ENCODE measurements at regions not wholly inside any gene's neighbourhood (a gene's known extent, or its start where the extent isn't known, plus 50 kb on each side); places are given as distances from the start of the nearest gene placed in this dataset.

GRCh38 chr12:25796523-25797000 is 161.9 kb upstream of the RASSF8 start:
- Histone ChIP-seq H3K27me3 (no peaks in the 10 kb centered on the region), H3K4me3 (no peak overlapping the region), H3K36me3 (no peaks in the 10 kb centered on the region), H3K9me3 (no peaks in the 10 kb centered on the region), H3K27ac (no peak overlapping the region), H3K4me1 (ENCODE audit: insufficient read depth) (no peaks in the 10 kb centered on the region)
- intact Hi-C loops (cut with DNase I): no loop called here
- WGBS, 3 donors: 63 to 77% (median 72%) methylated on average over 2 of the region's 2 CpGs
- TF ChIP-seq EP300 (IDR thresholded peaks at IDR 0.05) (no peak), POLR2A (IDR thresholded peaks at IDR 0.05) (no peak)
- TF ChIP-seq, protein P1, sequence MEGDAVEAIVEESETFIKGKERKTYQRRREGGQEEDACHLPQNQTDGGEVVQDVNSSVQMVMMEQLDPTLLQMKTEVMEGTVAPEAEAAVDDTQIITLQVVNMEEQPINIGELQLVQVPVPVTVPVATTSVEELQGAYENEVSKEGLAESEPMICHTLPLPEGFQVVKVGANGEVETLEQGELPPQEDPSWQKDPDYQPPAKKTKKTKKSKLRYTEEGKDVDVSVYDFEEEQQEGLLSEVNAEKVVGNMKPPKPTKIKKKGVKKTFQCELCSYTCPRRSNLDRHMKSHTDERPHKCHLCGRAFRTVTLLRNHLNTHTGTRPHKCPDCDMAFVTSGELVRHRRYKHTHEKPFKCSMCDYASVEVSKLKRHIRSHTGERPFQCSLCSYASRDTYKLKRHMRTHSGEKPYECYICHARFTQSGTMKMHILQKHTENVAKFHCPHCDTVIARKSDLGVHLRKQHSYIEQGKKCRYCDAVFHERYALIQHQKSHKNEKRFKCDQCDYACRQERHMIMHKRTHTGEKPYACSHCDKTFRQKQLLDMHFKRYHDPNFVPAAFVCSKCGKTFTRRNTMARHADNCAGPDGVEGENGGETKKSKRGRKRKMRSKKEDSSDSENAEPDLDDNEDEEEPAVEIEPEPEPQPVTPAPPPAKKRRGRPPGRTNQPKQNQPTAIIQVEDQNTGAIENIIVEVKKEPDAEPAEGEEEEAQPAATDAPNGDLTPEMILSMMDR (IDR thresholded peaks at IDR 0.05): no peak
- no peak for DNase-seq

- intact Hi-C loops (cut with DNase I): no loop called here
- TF ChIP-seq EP300 (IDR thresholded peaks at IDR 0.05) (no peak), POLR2A (IDR thresholded peaks at IDR 0.05) (no peak)
- TF ChIP-seq, protein P1 (IDR thresholded peaks at IDR 0.05): no peak
- Histone ChIP-seq H3K27ac (no peak overlapping the region), H3K36me3 (no peaks in the 10 kb centered on the region), H3K9me3 (no peaks in the 10 kb centered on the region), H3K4me1 (ENCODE audit: insufficient read depth) (no peaks in the 10 kb centered on the region), H3K4me3 (no peak overlapping the region), H3K27me3 (no peaks in the 10 kb centered on the region)
- 66 to 74% (median 68%) methylated on average over 2 of the region's 2 CpGs for WGBS, 3 donors
- no peak for DNase-seq
Observed at GRCh38 chr12:25797386-25797785, 161.1 kb upstream of the RASSF8 start.

- Histone ChIP-seq H3K27me3 (no peaks in the 10 kb centered on the region), H3K4me3 (no peak overlapping the region), H3K4me1 (ENCODE audit: insufficient read depth) (no peaks in the 10 kb centered on the region), H3K9me3 (no peaks in the 10 kb centered on the region), H3K36me3 (no peaks in the 10 kb centered on the region), H3K27ac (no peak overlapping the region)
- TF ChIP-seq, protein P1 (IDR thresholded peaks at IDR 0.05): no peak
- TF ChIP-seq POLR2A (IDR thresholded peaks at IDR 0.05) (no peak), EP300 (IDR thresholded peaks at IDR 0.05) (no peak)
- no peak for DNase-seq
- 90 to 93% (median 92%) methylated on average over 4 of the region's 4 CpGs for WGBS, 3 donors
- intact Hi-C loops (cut with DNase I): no loop called here
Observed at GRCh38 chr12:25797949-25798348, 160.5 kb upstream of the RASSF8 start.

GRCh38 chr12:25800101-25800500 is 158.4 kb upstream of the RASSF8 start:
- TF ChIP-seq EP300 (IDR thresholded peaks at IDR 0.05) (no peak), POLR2A (IDR thresholded peaks at IDR 0.05) (no peak)
- TF ChIP-seq, protein P1 (IDR thresholded peaks at IDR 0.05): no peak
- Histone ChIP-seq H3K9me3 (no peaks in the 10 kb centered on the region), H3K27ac (no peak overlapping the region), H3K4me1 (ENCODE audit: insufficient read depth) (no peaks in the 10 kb centered on the region), H3K36me3 (no peaks in the 10 kb centered on the region), H3K4me3 (no peak overlapping the region), H3K27me3 (no peaks in the 10 kb centered on the region)
- WGBS, 3 donors: 93 to 96% (median 94%) methylated on average over 1 of the region's 1 CpG
- intact Hi-C loops (cut with DNase I): no loop called here
- no peak for DNase-seq
